ENCODE measurements at regions not wholly inside any gene's neighbourhood (a gene's known extent, or its start where the extent isn't known, plus 50 kb on each side); places are given as distances from the start of the nearest gene placed in this dataset.
A peak's percentile ranks its signal among the peaks of the same experiment; 100 is the strongest.

- DNase-seq = no peak
Measured at GRCh38 chr15:91523596-91523995, 329.9 kb upstream of the SLCO3A1 start.

- DNase-seq = no peak
Measured at GRCh38 chr15:91524534-91524933, 329.0 kb upstream of the SLCO3A1 start.

- no peak for DNase-seq
Measured at GRCh38 chr15:91525751-91526150, 327.8 kb upstream of the SLCO3A1 start.

- DNase-seq = no peak
Measured at GRCh38 chr15:91526424-91526823, 327.1 kb upstream of the SLCO3A1 start.

GRCh38 chr15:91528801-91529200 is 324.7 kb upstream of the SLCO3A1 start:
- peak; percentile 68 for DNase-seq

- peak; percentile 67 for DNase-seq
Measured at GRCh38 chr15:91529534-91529933, 324.0 kb upstream of the SLCO3A1 start.

- no peak for DNase-seq
Measured at GRCh38 chr15:91530279-91530678, 323.2 kb upstream of the SLCO3A1 start.

- no peak for DNase-seq
Measured at GRCh38 chr15:91530956-91531582, 322.4 kb upstream of the SLCO3A1 start.

GRCh38 chr15:91534235-91534634 is 319.3 kb upstream of the SLCO3A1 start:
- no peak for DNase-seq

GRCh38 chr15:91534976-91535375 is 318.5 kb upstream of the SLCO3A1 start:
- no peak for DNase-seq

GRCh38 chr15:91535856-91536500 is 317.5 kb upstream of the SLCO3A1 start:
- no peak for DNase-seq

GRCh38 chr15:91537856-91538255 is 315.7 kb upstream of the SLCO3A1 start:
- DNase-seq = no peak

- DNase-seq = no peak
Measured at GRCh38 chr15:91538782-91539181, 314.7 kb upstream of the SLCO3A1 start.

- no peak for DNase-seq
Measured at GRCh38 chr15:91541286-91541685, 312.2 kb upstream of the SLCO3A1 start.

GRCh38 chr15:91542226-91542625 is 311.3 kb upstream of the SLCO3A1 start:
- DNase-seq = no peak

GRCh38 chr15:91547356-91547755 is 306.2 kb upstream of the SLCO3A1 start:
- no peak for DNase-seq

GRCh38 chr15:91548549-91548948 is 305.0 kb upstream of the SLCO3A1 start:
- DNase-seq = no peak

GRCh38 chr15:91549581-91549980 is 303.9 kb upstream of the SLCO3A1 start:
- no peak for DNase-seq

GRCh38 chr15:91552555-91552954 is 301.0 kb upstream of the SLCO3A1 start:
- DNase-seq = peak; percentile 37

- DNase-seq = peak; percentile 84
Measured at GRCh38 chr15:91553196-91553854, 300.2 kb upstream of the SLCO3A1 start.

- no peak for DNase-seq
Measured at GRCh38 chr15:91555312-91555711, 298.2 kb upstream of the SLCO3A1 start.

GRCh38 chr15:91556926-91557325 is 296.6 kb upstream of the SLCO3A1 start:
- no peak for DNase-seq

- no peak for DNase-seq
Measured at GRCh38 chr15:91559066-91559465, 294.4 kb upstream of the SLCO3A1 start.

- no peak for DNase-seq
Measured at GRCh38 chr15:91561371-91562100, 292.0 kb upstream of the SLCO3A1 start.

Measured in NCI-H2171 (cell line).